ENCODE measurements at regions not wholly inside any gene's neighbourhood (a gene's known extent, or its start where the extent isn't known, plus 50 kb on each side); places are given as distances from the start of the nearest gene placed in this dataset.

DNA sequence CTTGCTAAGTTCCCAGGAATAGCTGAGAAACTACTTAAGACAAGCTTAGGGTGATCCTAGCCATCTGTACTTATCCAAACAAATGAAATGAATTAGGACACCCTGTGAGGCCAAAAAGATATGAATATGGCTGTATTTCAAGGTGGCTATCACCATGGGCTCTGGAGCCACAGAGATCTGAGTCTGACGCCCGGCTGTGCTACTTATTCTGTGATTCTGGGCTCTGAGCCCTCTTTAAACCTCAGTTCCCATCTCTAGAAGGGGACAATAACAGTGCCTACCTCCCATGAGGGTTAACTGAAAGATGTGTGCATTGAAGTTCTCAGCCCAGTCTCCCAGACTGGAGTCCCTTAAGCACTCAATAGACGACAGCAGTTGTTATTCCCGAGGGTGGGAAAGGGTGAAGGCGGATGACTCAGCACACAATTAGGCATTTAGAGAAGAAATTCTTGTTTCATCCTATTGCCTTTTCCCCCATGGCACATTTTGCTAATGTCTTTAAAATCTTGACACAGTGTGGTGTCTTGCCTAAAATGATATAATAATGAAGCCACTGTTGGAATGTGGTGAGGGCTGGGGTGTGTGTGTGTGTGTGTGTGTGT is 132.5 kb downstream of the ADAMTS15 start:
- WGBS, 2 donors: 44 to 53% methylated on average over 5 of the region's 5 CpGs
- Histone ChIP-seq H3K36me3 (ENCODE audit: control insufficient read depth in 2 of 2, insufficient read depth in 2 of 2, low read length in 1 of 2) (no peaks in the 10 kb centered on the region), H3K27ac (ENCODE audit: low read depth in 2 of 2, low read length in 1 of 2) (peak overlapping the region; percentile 1 to 19), H3K27me3 (ENCODE audit: control insufficient read depth in 1 of 2, insufficient read depth in 2 of 2, low read length in 2 of 2) (no peaks in the 10 kb centered on the region), H3K4me3 (ENCODE audit: low read depth in 1 of 2, low read length in 2 of 2) (no peak overlapping the region), H3K9me3 (ENCODE audit: control insufficient read depth in 2 of 2, insufficient read depth in 1 of 2, low read depth in 1 of 2, low read length in 1 of 2) (no peaks in the 10 kb centered on the region), H3K4me1 (ENCODE audit: control insufficient read depth in 2 of 2, insufficient read depth in 2 of 2, low read length in 1 of 2) (peaks cover 0 to 6% of the 10 kb centered on the region in 2 donors)

DNA sequence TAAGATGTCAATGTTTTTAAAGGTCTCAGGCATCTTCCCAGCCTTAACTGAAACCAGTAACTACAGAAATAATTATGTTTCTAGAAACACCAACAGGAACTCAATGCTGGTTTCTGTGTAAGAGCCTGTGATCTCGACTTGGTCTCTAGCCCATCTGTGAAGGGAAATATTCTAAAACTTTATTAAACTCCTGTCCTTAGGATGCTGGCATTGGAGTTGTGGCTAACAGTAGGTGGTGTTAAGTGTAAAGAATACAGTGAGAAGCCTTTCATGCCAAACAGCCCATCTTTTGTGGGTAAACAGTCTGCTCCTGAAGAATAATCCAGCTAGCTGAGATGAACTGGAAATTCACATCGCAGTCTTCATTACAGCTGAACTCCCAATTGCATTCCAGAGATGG is 133.2 kb downstream of the ADAMTS15 start:
- 64 to 66% methylated on average over 2 of the region's 2 CpGs for WGBS, 2 donors
- no peaks in the 10 kb centered on the region for H3K9me3 ChIP-seq (ENCODE audit: control insufficient read depth in 2 of 2, insufficient read depth in 1 of 2, low read depth in 1 of 2, low read length in 1 of 2)
- no peaks in the 10 kb centered on the region for H3K36me3 ChIP-seq (ENCODE audit: control insufficient read depth in 2 of 2, insufficient read depth in 2 of 2, low read length in 1 of 2)
- H3K27ac ChIP-seq (ENCODE audit: low read depth in 2 of 2, low read length in 1 of 2): no peak overlapping the region
- H3K4me3 ChIP-seq (ENCODE audit: low read depth in 1 of 2, low read length in 2 of 2): no peak overlapping the region
- H3K27me3 ChIP-seq (ENCODE audit: control insufficient read depth in 1 of 2, insufficient read depth in 2 of 2, low read length in 2 of 2): no peaks in the 10 kb centered on the region
- peaks cover 0 to 6% of the 10 kb centered on the region in 2 donors for H3K4me1 ChIP-seq (ENCODE audit: control insufficient read depth in 2 of 2, insufficient read depth in 2 of 2, low read length in 1 of 2)

DNA sequence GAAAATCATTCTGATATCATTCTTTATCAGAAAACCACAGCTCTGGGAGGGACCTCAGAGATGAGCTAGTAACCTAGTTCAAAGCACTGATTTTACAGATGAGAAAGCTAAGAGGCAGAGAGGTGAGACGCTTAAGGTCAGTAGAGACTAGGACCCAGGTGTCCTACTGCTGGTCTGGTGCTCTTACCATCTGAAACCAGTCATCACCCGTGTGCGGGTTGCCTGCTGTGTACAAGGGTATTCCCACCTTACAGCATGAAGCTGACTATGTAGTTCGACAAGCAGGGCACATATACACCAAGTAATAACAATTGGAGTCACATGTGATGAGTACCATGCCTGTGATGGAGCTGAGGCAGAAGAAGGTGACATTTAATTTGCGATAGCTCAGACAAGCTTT is 133.7 kb downstream of the ADAMTS15 start:
- no peaks in the 10 kb centered on the region for H3K36me3 ChIP-seq (ENCODE audit: control insufficient read depth in 2 of 2, insufficient read depth in 2 of 2, low read length in 1 of 2)
- peaks cover 0 to 6% of the 10 kb centered on the region in 2 donors for H3K4me1 ChIP-seq (ENCODE audit: control insufficient read depth in 2 of 2, insufficient read depth in 2 of 2, low read length in 1 of 2)
- no peaks in the 10 kb centered on the region for H3K9me3 ChIP-seq (ENCODE audit: control insufficient read depth in 2 of 2, insufficient read depth in 1 of 2, low read depth in 1 of 2, low read length in 1 of 2)
- no peak overlapping the region for H3K27ac ChIP-seq (ENCODE audit: low read depth in 2 of 2, low read length in 1 of 2)
- WGBS, 2 donors: 93 to 94% methylated on average over 5 of the region's 5 CpGs
- no peak overlapping the region for H3K4me3 ChIP-seq (ENCODE audit: low read depth in 1 of 2, low read length in 2 of 2)
- H3K27me3 ChIP-seq (ENCODE audit: control insufficient read depth in 1 of 2, insufficient read depth in 2 of 2, low read length in 2 of 2): no peaks in the 10 kb centered on the region

DNA sequence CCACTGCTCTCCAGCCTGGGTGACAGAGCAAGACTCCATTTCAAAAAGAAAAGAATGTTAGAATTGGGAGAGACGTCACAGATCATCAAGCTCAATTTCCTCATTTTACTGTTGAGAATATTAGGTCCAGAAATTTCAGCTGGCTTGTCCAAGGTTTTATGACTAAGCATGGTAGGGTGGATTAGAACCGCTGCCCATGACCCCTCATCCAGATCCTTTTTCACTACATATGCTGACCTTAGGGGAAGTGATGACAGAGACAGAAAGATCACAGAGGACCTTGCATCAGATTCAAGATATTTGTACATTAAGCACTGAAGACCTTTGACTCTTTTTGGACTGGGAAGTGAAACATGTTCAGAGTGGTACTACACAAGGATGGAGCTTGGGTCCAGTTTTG is 134.5 kb downstream of the ADAMTS15 start:
- WGBS, 2 donors: 79 to 82% methylated on average over 2 of the region's 2 CpGs
- Histone ChIP-seq H3K4me1 (ENCODE audit: control insufficient read depth in 2 of 2, insufficient read depth in 2 of 2, low read length in 1 of 2) (peaks cover 0 to 6% of the 10 kb centered on the region in 2 donors), H3K27ac (ENCODE audit: low read depth in 2 of 2, low read length in 1 of 2) (no peak overlapping the region), H3K9me3 (ENCODE audit: control insufficient read depth in 2 of 2, insufficient read depth in 1 of 2, low read depth in 1 of 2, low read length in 1 of 2) (no peaks in the 10 kb centered on the region), H3K27me3 (ENCODE audit: control insufficient read depth in 1 of 2, insufficient read depth in 2 of 2, low read length in 2 of 2) (no peaks in the 10 kb centered on the region), H3K36me3 (ENCODE audit: control insufficient read depth in 2 of 2, insufficient read depth in 2 of 2, low read length in 1 of 2) (no peaks in the 10 kb centered on the region), H3K4me3 (ENCODE audit: low read depth in 1 of 2, low read length in 2 of 2) (no peak overlapping the region)

DNA sequence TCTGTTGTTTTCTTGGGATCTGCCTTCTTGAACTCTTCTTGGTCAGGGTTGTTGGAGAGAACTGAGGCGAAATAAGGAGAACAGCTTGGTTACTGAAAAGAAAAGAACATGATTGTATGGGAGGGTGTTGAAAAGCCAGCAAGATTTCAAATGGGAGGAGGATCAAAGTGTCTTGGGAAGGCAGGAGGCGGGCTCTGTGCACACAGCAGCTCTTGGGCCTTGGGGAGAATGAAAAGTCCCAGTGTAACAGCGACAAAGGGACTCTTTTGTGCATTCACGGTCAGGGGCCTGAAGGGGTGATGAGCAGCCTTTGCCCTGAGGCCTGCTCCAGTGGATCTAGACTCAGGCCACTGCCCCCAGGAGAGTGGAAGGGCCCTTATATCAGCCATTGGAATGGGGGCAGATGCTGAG is 135.4 kb downstream of the ADAMTS15 start:
- Histone ChIP-seq H3K27me3 (ENCODE audit: control insufficient read depth in 1 of 2, insufficient read depth in 2 of 2, low read length in 2 of 2) (no peaks in the 10 kb centered on the region), H3K4me3 (ENCODE audit: low read depth in 1 of 2, low read length in 2 of 2) (no peak overlapping the region), H3K9me3 (ENCODE audit: control insufficient read depth in 2 of 2, insufficient read depth in 1 of 2, low read depth in 1 of 2, low read length in 1 of 2) (no peaks in the 10 kb centered on the region), H3K27ac (ENCODE audit: low read depth in 2 of 2, low read length in 1 of 2) (no peak overlapping the region), H3K4me1 (ENCODE audit: control insufficient read depth in 2 of 2, insufficient read depth in 2 of 2, low read length in 1 of 2) (peaks cover 0 to 6% of the 10 kb centered on the region in 2 donors), H3K36me3 (ENCODE audit: control insufficient read depth in 2 of 2, insufficient read depth in 2 of 2, low read length in 1 of 2) (no peaks in the 10 kb centered on the region)
- WGBS, 2 donors: 78 to 80% methylated on average over 4 of the region's 4 CpGs

DNA sequence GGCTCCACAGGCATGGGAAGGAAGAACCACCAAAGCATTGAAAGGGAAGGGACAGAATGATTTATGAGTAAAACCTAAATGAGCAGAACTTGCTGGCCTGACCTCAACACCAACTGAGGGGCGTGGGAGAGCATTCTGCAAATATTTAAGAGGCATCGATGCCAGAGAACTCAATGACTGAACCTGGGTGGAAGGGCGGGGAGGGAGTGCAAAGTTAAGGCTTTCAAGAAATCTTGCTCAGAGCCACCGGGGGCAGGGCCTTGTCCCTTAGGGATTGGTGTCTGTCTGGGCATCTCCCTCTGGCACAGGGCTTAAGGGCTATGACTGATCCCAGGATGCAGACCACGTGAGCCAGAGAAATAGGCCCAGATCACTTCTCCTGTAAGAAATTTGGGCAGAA is 137.1 kb downstream of the ADAMTS15 start:
- Histone ChIP-seq H3K4me3 (ENCODE audit: low read depth in 1 of 2, low read length in 2 of 2) (no peak overlapping the region), H3K4me1 (ENCODE audit: control insufficient read depth in 2 of 2, insufficient read depth in 2 of 2, low read length in 1 of 2) (peaks cover 0 to 5% of the 10 kb centered on the region in 2 donors), H3K9me3 (ENCODE audit: control insufficient read depth in 2 of 2, insufficient read depth in 1 of 2, low read depth in 1 of 2, low read length in 1 of 2) (no peaks in the 10 kb centered on the region), H3K36me3 (ENCODE audit: control insufficient read depth in 2 of 2, insufficient read depth in 2 of 2, low read length in 1 of 2) (no peaks in the 10 kb centered on the region), H3K27ac (ENCODE audit: low read depth in 2 of 2, low read length in 1 of 2) (no peak overlapping the region), H3K27me3 (ENCODE audit: control insufficient read depth in 1 of 2, insufficient read depth in 2 of 2, low read length in 2 of 2) (no peaks in the 10 kb centered on the region)
- 42 to 54% methylated on average over 5 of the region's 5 CpGs for WGBS, 2 donors

DNA sequence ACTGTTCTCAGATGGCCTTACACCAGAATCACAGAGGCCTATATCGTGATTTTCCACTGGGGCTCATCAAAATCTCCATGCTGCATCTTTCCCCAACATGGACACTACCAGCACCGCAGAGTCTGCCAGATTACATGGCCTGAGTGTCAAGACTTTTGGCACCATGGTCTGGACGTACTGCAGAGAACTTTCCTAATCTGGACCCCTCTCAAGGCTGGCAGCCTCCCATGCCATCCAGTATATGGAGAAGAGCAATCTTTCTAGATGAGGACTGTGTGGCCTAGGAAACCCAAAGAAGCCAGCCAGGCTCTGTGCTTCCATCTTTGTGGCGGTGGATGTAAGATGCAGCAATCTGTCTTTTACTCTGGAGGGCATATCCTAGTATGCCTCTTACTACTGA is 139.2 kb downstream of the ADAMTS15 start:
- H3K36me3 ChIP-seq (ENCODE audit: control insufficient read depth in 2 of 2, insufficient read depth in 2 of 2, low read length in 1 of 2): no peaks in the 10 kb centered on the region
- no peak overlapping the region for H3K4me3 ChIP-seq (ENCODE audit: low read depth in 1 of 2, low read length in 2 of 2)
- no peaks in the 10 kb centered on the region for H3K27me3 ChIP-seq (ENCODE audit: control insufficient read depth in 1 of 2, insufficient read depth in 2 of 2, low read length in 2 of 2)
- H3K4me1 ChIP-seq (ENCODE audit: control insufficient read depth in 2 of 2, insufficient read depth in 2 of 2, low read length in 1 of 2): peaks cover 0 to 4% of the 10 kb centered on the region in 2 donors
- no peaks in the 10 kb centered on the region for H3K9me3 ChIP-seq (ENCODE audit: control insufficient read depth in 2 of 2, insufficient read depth in 1 of 2, low read depth in 1 of 2, low read length in 1 of 2)
- no peak overlapping the region for H3K27ac ChIP-seq (ENCODE audit: low read depth in 2 of 2, low read length in 1 of 2)
- WGBS, 2 donors: 66 to 89% methylated on average over 4 of the region's 4 CpGs

DNA sequence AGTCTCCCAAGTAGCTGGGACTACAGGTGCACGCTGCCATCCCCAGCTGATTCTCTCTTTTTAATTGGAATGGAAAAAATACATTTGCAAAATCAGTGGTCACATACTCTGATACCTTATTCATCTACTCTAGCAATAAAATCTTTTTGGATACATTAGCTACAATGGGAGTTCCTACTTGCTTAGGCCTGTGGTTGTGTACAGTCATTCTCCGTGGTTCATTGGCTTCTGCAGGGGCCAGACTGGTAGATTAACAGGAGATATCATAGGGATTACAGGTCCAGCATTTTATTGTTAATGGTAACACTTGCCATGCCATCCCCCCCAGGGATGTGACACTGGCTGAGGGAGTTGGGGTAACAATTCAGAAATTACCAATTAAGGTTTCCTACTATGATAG is 140.0 kb downstream of the ADAMTS15 start:
- no peak overlapping the region for H3K27ac ChIP-seq (ENCODE audit: low read depth in 2 of 2, low read length in 1 of 2)
- peaks cover 0 to 4% of the 10 kb centered on the region in 2 donors for H3K4me1 ChIP-seq (ENCODE audit: control insufficient read depth in 2 of 2, insufficient read depth in 2 of 2, low read length in 1 of 2)
- 96 to 97% methylated on average over 2 of the region's 2 CpGs for WGBS, 2 donors
- no peaks in the 10 kb centered on the region for H3K36me3 ChIP-seq (ENCODE audit: control insufficient read depth in 2 of 2, insufficient read depth in 2 of 2, low read length in 1 of 2)
- H3K4me3 ChIP-seq (ENCODE audit: low read depth in 1 of 2, low read length in 2 of 2): no peak overlapping the region
- H3K9me3 ChIP-seq (ENCODE audit: control insufficient read depth in 2 of 2, insufficient read depth in 1 of 2, low read depth in 1 of 2, low read length in 1 of 2): no peaks in the 10 kb centered on the region
- H3K27me3 ChIP-seq (ENCODE audit: control insufficient read depth in 1 of 2, insufficient read depth in 2 of 2, low read length in 2 of 2): no peaks in the 10 kb centered on the region

DNA sequence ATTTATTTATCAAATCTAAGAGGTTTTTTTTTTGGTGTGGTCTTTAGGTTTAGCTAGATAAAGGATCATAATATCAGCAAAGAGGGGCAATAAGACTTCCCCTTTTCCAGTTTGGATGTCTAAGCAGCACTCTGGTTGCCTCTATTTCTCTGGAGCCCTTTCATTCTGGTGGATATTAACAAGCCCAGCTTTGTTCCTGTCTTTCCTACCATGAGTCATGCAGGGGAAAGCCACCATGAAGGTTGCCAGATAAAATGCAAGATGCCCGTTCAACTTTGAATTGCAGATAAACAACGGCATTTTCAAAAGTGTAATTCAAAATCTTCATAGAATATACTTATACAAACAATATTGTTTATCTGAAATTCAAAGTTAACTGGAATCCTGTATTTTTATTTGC is 143.6 kb downstream of the ADAMTS15 start:
- H3K9me3 ChIP-seq (ENCODE audit: control insufficient read depth in 2 of 2, insufficient read depth in 1 of 2, low read depth in 1 of 2, low read length in 1 of 2): no peaks in the 10 kb centered on the region
- H3K4me1 ChIP-seq (ENCODE audit: control insufficient read depth in 2 of 2, insufficient read depth in 2 of 2, low read length in 1 of 2): no peaks in the 10 kb centered on the region
- WGBS, 2 donors: 25 to 30% methylated on average over 2 of the region's 2 CpGs
- no peak overlapping the region for H3K4me3 ChIP-seq (ENCODE audit: low read depth in 1 of 2, low read length in 2 of 2)
- no peak overlapping the region for H3K27ac ChIP-seq (ENCODE audit: low read depth in 2 of 2, low read length in 1 of 2)
- H3K27me3 ChIP-seq (ENCODE audit: control insufficient read depth in 1 of 2, insufficient read depth in 2 of 2, low read length in 2 of 2): no peaks in the 10 kb centered on the region
- no peaks in the 10 kb centered on the region for H3K36me3 ChIP-seq (ENCODE audit: control insufficient read depth in 2 of 2, insufficient read depth in 2 of 2, low read length in 1 of 2)

DNA sequence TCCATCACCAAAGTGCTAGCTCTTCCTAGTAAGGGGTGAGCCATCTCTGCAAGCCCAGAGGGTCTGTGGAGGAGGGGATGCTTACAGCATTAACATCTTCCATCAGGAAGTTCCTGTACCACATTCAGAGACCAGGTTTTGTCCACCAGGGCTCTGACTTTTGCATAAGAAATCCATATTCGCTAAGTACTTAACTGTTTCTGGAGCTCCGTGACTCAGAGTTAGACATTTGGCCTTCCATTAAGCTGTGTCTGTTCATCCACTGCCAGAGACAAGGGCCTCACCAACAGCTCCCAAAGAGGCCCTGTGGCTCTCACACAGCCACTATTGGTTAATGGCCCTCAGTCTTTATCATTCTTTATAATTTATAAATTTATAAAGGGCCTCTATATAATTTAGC is 144.6 kb downstream of the ADAMTS15 start:
- Histone ChIP-seq H3K4me1 (ENCODE audit: control insufficient read depth in 2 of 2, insufficient read depth in 2 of 2, low read length in 1 of 2) (no peaks in the 10 kb centered on the region), H3K9me3 (ENCODE audit: control insufficient read depth in 2 of 2, insufficient read depth in 1 of 2, low read depth in 1 of 2, low read length in 1 of 2) (no peaks in the 10 kb centered on the region)
- 90 to 93% methylated on average over 2 of the region's 2 CpGs for WGBS, 2 donors

More for the DNA sequence above, 144.6 kb downstream of the ADAMTS15 start:
- Histone ChIP-seq H3K27ac (ENCODE audit: low read depth in 2 of 2, low read length in 1 of 2) (no peak overlapping the region), H3K27me3 (ENCODE audit: control insufficient read depth in 1 of 2, insufficient read depth in 2 of 2, low read length in 2 of 2) (no peaks in the 10 kb centered on the region), H3K4me3 (ENCODE audit: low read depth in 1 of 2, low read length in 2 of 2) (no peak overlapping the region), H3K36me3 (ENCODE audit: control insufficient read depth in 2 of 2, insufficient read depth in 2 of 2, low read length in 1 of 2) (no peaks in the 10 kb centered on the region)

Data from esophagus (tissue), 2 donors.